SK-N-SH (cell line): ENCODE measurements at regions not wholly inside any gene's neighbourhood (a gene's known extent, or its start where the extent isn't known, plus 50 kb on each side); places are given as distances from the start of the nearest gene placed in this dataset.

ENCODE experiments used
- CTCF ChIP-seq: fragments of 200-600 bp; sonication (generic); IDR thresholded peaks from 2 replicates; pipeline ENCODE4 v1.6.1; 2017; ENCODE audit warnings: antibody characterized with exemption, mild to moderate bottlenecking, moderate library complexity
- JUND ChIP-seq: IDR thresholded peaks from 2 replicates; pipeline ENCODE4 v1.4.0; 2012
- YY1 ChIP-seq: IDR thresholded peaks from 2 replicates; pipeline ENCODE4 v1.4.0; 2012; ENCODE audit warnings: low read depth, mild to moderate bottlenecking

- TF ChIP-seq JUND: no peak
- TF ChIP-seq CTCF: no peak
- TF ChIP-seq YY1: no peak
Observed at GRCh38 chr6:139828751-139829519, 454.5 kb upstream of the CITED2 start.
